OCI-LY7 (cell line): ENCODE measurements at regions not wholly inside any gene's neighbourhood (a gene's known extent, or its start where the extent isn't known, plus 50 kb on each side); places are given as distances from the start of the nearest gene placed in this dataset.

Experiments used
- BruUV-seq: library from RNA; stranded (reverse); fragments of 400-500 nt; replicated peaks from 2 replicates; lab custom pipeline; 2021; lab: Mats Ljungman, UMichigan
- CTCF ChIA-PET: fragments of 300-600 bp; sonication (Branson Sonifier 250); formaldehyde crosslinking; loops from one replicate; lab custom pipeline; 2022; ENCODE audit warnings: antibody characterized with exemption; ENCODE audit not compliant: unreplicated experiment; lab: Charles Lee
- POLR2A ChIA-PET: fragments of 300-600 bp; sonication (Branson Sonifier 250); formaldehyde crosslinking; loops from one replicate; lab custom pipeline; 2022; ENCODE audit warnings: antibody characterized with exemption; lab: Charles Lee
- DNase-seq: peaks from one replicate; pipeline ENCODE4 v3.0.0-alpha.2; 2015; ENCODE audit warnings: low spot score
- H2AFZ ChIP-seq: fragments of 200-600 bp; sonication (generic), shearing (Covaris generic); 2 replicates; pipeline ENCODE4 v1.6.1; 2014; ENCODE audit warnings: mild to moderate bottlenecking, antibody characterized with exemption, low read length, moderate library complexity
- H3K27ac ChIP-seq: fragments of 200-600 bp; sonication (generic); 2 replicates; pipeline ENCODE4 v1.5.1; 2014; ENCODE audit warnings: mixed run types, low read depth, mild to moderate bottlenecking, moderate library complexity, low read length, inconsistent platforms; ENCODE audit not compliant: poor library complexity, severe bottlenecking
- H3K36me3 ChIP-seq: fragments of 200-600 bp; sonication (generic); 2 replicates; pipeline ENCODE4 v1.6.1; 2014; ENCODE audit warnings: mild to moderate bottlenecking, antibody characterized with exemption, low read length, moderate library complexity, mixed read lengths; ENCODE audit not compliant: insufficient read depth
- H3K4me1 ChIP-seq: fragments of 200-600 bp; sonication (generic); 2 replicates; pipeline ENCODE4 v1.5.1; 2014; ENCODE audit warnings: mild to moderate bottlenecking, low read length; ENCODE audit not compliant: insufficient read depth, poor library complexity, severe bottlenecking
- H3K4me2 ChIP-seq: fragments of 200-600 bp; sonication (generic); 2 replicates; pipeline ENCODE4 v1.6.1; 2014; ENCODE audit warnings: mild to moderate bottlenecking, low read length
- H3K4me3 ChIP-seq: fragments of 200-600 bp; sonication (generic); 2 replicates; pipeline ENCODE4 v1.5.1; 2014; ENCODE audit warnings: mild to moderate bottlenecking, low read depth, low read length; ENCODE audit not compliant: poor library complexity, severe bottlenecking
- H3K79me2 ChIP-seq: fragments of 200-600 bp; sonication (generic); 2 replicates; pipeline ENCODE4 v1.6.1; 2016; ENCODE audit warnings: low read depth, mild to moderate bottlenecking, low read length, moderate library complexity, mixed read lengths; ENCODE audit not compliant: insufficient read depth
- H3K9me2 ChIP-seq: fragments of 200-600 bp; sonication (generic); 2 replicates; pipeline ENCODE4 v1.6.1; 2016; ENCODE audit warnings: mild to moderate bottlenecking, low read length, mixed read lengths; ENCODE audit not compliant: insufficient read depth
- H3K9me3 ChIP-seq: fragments of 200-600 bp; sonication (generic); 2 replicates; pipeline ENCODE4 v1.6.1; 2014; ENCODE audit warnings: mild to moderate bottlenecking, mixed run types, low read length, mixed read lengths
- H4K20me1 ChIP-seq: fragments of 200-600 bp; sonication (generic); 2 replicates; pipeline ENCODE4 v1.6.1; 2014; ENCODE audit warnings: mild to moderate bottlenecking, antibody characterized with exemption, low read length, moderate library complexity, mixed read lengths; ENCODE audit not compliant: insufficient read depth
- EZH2phosphoT487 ChIP-seq: fragments of 200-600 bp; sonication (generic); IDR thresholded peaks from 2 replicates; pipeline ENCODE4 v1.6.1; 2018; ENCODE audit warnings: low read depth, borderline replicate concordance, mild to moderate bottlenecking, mixed run types, antibody characterized with exemption, low read length, moderate library complexity, mixed read lengths
- intact Hi-C: fragments of 100-400 bp; cut with micrococcal nuclease; formaldehyde crosslinking; loops from one replicate; pipeline ENCODE4 v1.10.0; 2022; ENCODE audit not compliant: unreplicated experiment
- TF ChIP-seq, protein P1 (sequence below): fragments of 200-600 bp; sonication (generic); conservative IDR thresholded peaks from 2 replicates; pipeline ENCODE4 v1.5.1; 2014; ENCODE audit warnings: mild to moderate bottlenecking, antibody characterized with exemption, low read length, moderate library complexity, mixed read lengths

DNA sequence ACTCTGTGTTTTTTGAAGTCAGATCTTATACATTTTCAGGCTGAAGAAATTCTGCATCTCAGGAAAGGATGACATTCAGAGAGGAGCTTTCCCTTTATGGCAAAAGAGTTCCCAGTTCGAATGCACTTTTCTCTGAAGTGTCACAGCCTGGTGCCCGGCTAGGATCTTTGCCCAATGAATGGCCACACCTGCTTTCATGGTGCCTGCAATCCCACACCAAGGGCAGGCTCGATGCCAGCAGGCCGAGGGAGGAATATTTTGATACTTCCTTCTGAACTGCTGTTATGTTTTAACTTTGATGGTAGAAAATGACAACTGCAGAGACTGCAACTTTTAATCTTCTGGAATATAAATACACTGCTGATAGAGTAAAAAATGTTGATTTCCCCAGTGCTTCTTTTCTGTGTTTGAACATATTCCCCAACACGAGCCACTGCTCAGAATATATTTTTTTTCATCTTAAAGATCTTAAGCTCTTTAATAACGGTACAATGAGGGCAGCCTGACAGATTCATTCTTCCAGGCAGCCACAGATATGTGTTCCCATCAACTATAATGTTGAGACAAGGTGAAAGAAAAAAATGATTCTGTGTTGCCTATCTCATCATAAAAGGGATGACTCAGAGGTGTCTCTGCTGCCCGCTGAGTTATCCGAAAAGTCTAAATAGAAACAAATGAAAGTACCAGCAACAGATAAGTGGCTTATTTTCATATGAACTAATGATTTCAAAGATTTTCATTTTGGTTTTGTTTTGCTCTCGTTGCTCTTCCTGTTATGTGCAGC is 848.5 kb downstream of the DCDC2C start:
- Histone ChIP-seq H3K4me3 (no peak overlapping the region), H3K36me3 (no peaks in the 10 kb centered on the region), H3K9me3 (no peaks in the 10 kb centered on the region), H3K4me2 (no peak overlapping the region), H3K79me2 (no peaks in the 10 kb centered on the region), H3K4me1 (no peaks in the 10 kb centered on the region), H2AFZ (no peak overlapping the region), H4K20me1 (no peaks in the 10 kb centered on the region), H3K27ac (no peak overlapping the region), H3K9me2 (no peaks in the 10 kb centered on the region)
- DNase-seq, result no peak
- BruUV-seq, result no TSS peak
- intact Hi-C loops, result no loop called here
- ChIA-PET POLR2A (interaction anchor here (0.6 kb wide), 1 partner anchor 440 kb away, joined by 4 read pairs; no protein-coding TSS in a partner anchor), CTCF (no interaction called here)
- TF ChIP-seq, protein P1, sequence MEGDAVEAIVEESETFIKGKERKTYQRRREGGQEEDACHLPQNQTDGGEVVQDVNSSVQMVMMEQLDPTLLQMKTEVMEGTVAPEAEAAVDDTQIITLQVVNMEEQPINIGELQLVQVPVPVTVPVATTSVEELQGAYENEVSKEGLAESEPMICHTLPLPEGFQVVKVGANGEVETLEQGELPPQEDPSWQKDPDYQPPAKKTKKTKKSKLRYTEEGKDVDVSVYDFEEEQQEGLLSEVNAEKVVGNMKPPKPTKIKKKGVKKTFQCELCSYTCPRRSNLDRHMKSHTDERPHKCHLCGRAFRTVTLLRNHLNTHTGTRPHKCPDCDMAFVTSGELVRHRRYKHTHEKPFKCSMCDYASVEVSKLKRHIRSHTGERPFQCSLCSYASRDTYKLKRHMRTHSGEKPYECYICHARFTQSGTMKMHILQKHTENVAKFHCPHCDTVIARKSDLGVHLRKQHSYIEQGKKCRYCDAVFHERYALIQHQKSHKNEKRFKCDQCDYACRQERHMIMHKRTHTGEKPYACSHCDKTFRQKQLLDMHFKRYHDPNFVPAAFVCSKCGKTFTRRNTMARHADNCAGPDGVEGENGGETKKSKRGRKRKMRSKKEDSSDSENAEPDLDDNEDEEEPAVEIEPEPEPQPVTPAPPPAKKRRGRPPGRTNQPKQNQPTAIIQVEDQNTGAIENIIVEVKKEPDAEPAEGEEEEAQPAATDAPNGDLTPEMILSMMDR, result no peak
- TF ChIP-seq EZH2phosphoT487, result no peak

DNA sequence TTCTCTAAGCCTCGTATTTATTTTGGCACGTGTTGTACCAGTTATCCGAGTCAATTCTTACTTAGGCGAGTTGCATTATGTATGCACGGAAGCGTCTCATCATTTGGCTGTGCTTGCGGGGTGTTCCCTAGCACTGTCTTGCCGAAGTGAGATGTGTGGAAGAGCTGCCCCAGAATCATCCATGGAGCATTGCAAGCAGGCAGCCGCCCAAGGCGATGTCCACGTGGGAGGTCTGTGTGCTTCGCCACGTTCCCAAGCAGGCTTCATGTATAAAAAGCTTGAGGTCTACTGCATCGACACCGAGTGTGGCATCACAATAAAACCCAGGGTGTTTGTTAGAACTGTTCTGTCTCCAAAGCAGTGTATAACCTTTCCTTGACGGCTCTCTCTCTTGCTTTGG is 849.9 kb downstream of the DCDC2C start:
- Histone ChIP-seq H3K27ac (no peak overlapping the region), H3K9me3 (no peaks in the 10 kb centered on the region), H3K79me2 (no peaks in the 10 kb centered on the region), H3K9me2 (no peaks in the 10 kb centered on the region), H2AFZ (no peak overlapping the region), H3K36me3 (no peaks in the 10 kb centered on the region), H3K4me2 (no peak overlapping the region), H4K20me1 (no peaks in the 10 kb centered on the region), H3K4me1 (no peaks in the 10 kb centered on the region), H3K4me3 (no peak overlapping the region)
- no peak for DNase-seq
- ChIA-PET CTCF (no interaction called here), POLR2A (no interaction called here)
- TF ChIP-seq, protein P1, result no peak
- TF ChIP-seq EZH2phosphoT487, result no peak
- no TSS peak for BruUV-seq
- intact Hi-C loops, result no loop called here

DNA sequence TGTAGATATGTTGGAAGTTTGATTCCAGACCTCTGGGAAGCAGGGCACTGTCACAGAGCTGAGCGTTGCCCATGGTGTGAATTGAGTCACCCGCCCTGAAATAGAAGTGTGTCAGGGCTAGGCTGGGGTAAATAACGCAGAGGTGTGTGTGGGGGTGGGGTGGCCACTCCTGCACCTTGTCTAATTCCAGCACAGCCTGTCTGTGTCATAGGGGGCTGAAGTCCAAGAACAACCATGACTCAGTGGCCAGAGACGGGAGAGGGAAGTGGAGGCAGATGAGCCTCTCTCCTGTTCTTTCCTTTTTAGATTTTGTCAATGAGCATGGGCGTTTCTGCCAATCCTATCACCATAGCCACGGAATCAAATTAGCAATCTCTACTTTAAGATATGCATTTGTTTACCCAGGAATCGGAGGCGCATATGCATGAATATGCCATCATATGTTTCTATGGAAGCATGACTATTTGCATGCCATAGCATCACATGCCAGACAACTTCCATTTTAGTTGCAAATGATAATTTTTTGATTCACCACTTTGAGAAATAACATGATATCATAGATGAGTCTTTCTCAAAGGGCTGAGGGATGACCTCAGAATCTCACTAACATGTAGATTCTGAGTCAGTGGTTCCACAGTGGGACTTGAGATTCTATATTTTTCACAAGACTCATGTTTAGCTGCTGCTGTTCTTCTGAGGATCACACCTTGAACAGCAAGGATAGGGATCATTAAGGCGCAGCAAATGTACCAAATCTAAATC is 852.9 kb downstream of the DCDC2C start:
- Histone ChIP-seq H3K36me3 (no peaks in the 10 kb centered on the region), H3K4me3 (no peak overlapping the region), H3K27ac (no peak overlapping the region), H4K20me1 (no peaks in the 10 kb centered on the region), H3K4me1 (no peaks in the 10 kb centered on the region), H3K9me3 (no peaks in the 10 kb centered on the region), H3K4me2 (no peak overlapping the region), H3K9me2 (no peaks in the 10 kb centered on the region), H3K79me2 (no peaks in the 10 kb centered on the region), H2AFZ (no peak overlapping the region)
- ChIA-PET POLR2A (interaction anchor here (2.4 kb wide), 1 partner anchor 8 kb away, joined by 7 read pairs; no protein-coding TSS in a partner anchor), CTCF (no interaction called here)
- BruUV-seq, result no TSS peak
- intact Hi-C loops, result no loop called here
- DNase-seq, result no peak
- no peak for TF ChIP-seq EZH2phosphoT487
